T-helper 1 cell treated with Interleukin-12 subunit alpha and Interleukin-12 subunit beta and Interleukin-4 antibody, amounts not matched to agents 30 ng/mL and 1 ng/mL, for 36 hours (primary cell): ENCODE measurements at regions not wholly inside any gene's neighbourhood (a gene's known extent, or its start where the extent isn't known, plus 50 kb on each side); places are given as distances from the start of the nearest gene placed in this dataset.

ENCODE experiments used
- intact Hi-C: fragments of 100-400 bp; cut with micrococcal nuclease; formaldehyde crosslinking; loops from one replicate; pipeline ENCODE4 v1.15.1; 2024

DNA sequence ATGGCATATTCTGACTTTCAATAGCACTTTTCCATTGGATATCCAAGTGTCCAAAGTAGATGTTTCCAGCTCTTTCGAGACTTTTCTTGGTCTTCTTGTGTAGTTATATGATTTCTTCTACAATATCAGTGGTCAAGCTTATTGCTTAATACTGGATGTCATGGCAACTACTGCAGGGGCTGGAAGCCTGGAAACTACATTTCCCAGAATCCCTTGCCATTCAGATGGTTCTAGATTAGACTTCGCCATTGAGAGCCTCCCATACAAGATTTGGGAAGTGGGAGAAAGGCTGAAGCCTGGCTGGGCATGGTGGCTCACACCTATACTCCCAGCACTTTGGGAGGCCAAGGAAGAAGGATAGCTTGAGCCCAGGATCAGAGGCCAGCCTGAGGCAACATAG, 153.6 kb downstream of the C16orf95 start:
- intact Hi-C loops, result loop anchor here (5.0 kb wide), 1 partner anchor 606 kb away; the partner anchor contains the start of gene MTHFSD

DNA sequence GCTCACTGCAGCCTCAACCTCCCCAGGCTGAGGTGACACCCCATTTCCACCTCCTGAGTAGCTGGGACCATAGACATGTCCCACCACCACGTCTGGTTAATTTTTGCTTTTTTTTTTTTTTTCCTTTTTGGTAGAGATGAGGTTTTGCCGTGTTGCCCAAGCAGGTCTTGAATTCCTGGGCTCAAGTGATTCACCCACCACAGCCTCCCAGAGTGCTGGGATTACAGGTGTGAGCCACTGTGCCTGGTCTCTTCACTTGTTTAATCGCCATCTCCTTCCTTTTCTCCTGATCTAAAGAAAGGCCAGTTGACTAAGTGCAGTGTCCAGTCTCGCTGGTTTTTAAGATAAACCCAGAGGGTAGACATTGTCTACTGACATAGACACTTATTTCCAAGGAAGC, 152.0 kb downstream of the C16orf95 start:
- intact Hi-C loops, result no loop called here

GRCh38 chr16:87165885-87166284, 151.3 kb downstream of the C16orf95 start:
- intact Hi-C loops, result no loop called here

- intact Hi-C loops, result no loop called here
Observed at GRCh38 chr16:87166321-87166720, 150.9 kb downstream of the C16orf95 start.

DNA sequence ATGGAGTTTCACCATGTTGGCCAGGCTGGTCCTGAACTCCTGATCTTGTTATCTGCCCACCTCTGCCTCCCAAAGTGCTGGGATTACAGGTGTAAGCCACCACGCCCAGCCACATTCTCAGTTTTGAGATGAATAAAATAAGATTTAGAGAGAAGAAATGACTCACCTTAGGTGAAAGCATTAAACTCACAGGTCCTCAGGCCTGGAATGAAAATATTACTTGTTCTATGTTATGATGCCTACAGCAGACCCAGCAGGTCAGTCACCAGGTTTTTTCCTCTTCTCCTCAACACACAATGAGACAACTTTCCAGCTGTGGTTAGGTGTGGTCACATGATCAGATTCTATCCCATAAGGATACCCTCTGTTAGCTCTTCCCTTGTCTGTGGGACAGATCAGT, 150.3 kb downstream of the C16orf95 start:
- intact Hi-C loops, result no loop called here

GRCh38 chr16:87169509-87169995, 147.6 kb downstream of the C16orf95 start:
- intact Hi-C loops, result no loop called here

DNA sequence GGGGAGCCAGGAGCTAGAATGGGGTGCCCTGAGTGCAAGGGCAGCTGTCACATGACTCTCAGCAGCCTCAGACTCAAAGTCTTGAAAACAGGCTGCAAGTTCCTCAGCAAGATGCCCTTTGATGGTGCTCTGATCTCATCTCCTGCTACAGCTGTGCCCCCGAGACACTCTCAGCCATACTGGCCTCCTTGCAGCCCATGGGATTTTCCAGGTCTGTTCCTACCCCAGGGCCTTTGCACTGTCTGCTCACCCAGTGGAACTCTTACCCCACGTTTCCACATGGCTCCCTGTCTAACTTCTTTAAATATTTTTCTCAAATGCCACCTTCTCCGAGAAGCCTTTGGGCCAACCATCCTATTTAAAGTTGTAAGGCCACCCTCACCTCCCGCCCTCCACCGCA, 146.9 kb downstream of the C16orf95 start:
- intact Hi-C loops, result no loop called here

GRCh38 chr16:87171723-87172122, 145.5 kb downstream of the C16orf95 start:
- intact Hi-C loops, result no loop called here

DNA sequence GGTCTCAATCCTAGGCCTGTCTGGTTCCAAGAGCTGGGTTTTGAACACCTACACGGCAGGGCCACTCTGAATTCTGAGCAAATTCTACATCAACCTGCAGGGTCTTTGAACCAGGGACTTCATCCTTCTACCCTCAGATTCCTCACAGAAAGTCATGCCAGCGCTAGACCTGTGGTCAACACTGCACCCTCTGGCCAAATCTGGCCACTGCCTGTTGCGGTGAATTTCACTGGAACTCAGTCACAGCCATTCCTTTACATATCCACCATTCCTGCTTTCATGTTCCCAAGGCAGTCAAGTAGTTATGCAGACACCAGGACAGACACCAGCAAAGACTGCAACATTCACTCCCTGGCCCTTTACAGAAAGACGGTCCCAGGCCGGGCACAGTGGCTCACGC, 144.6 kb downstream of the C16orf95 start:
- intact Hi-C loops, result no loop called here

DNA sequence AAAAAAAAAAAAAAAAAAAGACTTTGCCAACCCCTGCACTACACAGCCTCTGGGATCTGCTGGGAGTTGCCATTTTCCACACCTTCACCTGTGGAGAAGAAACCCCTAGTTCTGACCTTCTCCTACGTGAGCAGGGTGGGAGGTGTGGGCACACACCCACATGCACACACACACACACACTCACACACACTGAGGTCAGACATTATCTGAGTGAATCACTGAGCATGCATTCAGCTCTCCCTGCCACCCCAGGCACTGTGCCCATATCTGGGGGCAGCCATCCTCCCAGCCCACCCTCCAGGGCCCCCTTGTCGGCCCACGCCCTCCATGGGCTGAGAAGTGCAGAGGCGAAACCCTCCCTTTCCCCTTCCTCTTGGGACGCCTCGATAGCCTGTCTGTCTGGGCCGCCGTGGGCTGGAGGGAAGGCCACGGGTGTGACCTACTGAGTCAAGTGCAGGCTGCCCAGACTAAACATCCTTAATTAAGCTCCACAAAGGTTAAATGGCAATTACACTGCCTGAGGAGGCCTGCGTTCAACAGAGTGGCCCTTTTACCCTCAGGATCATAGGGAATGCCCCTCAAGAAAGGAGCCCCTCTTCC, 143.8 kb downstream of the C16orf95 start:
- intact Hi-C loops, result no loop called here

DNA sequence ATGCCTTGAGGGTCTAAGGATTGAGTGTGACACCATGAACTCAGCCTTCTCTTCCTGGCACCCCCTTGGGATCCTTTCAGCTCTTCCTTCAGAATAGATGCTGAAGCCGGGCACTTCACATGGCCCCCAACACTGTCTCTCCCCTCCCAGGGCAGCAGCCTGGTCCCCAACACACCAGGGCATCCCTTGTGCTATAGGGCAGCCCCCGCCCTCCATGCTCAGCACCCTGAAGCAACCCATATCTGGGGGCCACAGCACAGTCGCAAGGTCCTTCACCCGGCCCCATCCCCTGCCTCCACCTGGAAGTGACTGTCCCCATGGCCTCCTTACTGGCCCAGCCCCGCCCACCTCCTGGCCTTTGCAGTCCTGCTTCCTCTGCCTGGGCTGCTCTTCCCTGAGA, 143.1 kb downstream of the C16orf95 start:
- intact Hi-C loops, result no loop called here

- intact Hi-C loops, result no loop called here
Observed at GRCh38 chr16:87176735-87177134, 140.5 kb downstream of the C16orf95 start.

GRCh38 chr16:87177673-87178072, 139.5 kb downstream of the C16orf95 start:
- intact Hi-C loops, result no loop called here

- intact Hi-C loops, result no loop called here
Observed at GRCh38 chr16:87178177-87178863, 138.9 kb downstream of the C16orf95 start.

- intact Hi-C loops, result no loop called here
Observed at GRCh38 chr16:87178977-87179376, 138.2 kb downstream of the C16orf95 start.

- intact Hi-C loops, result no loop called here
Observed at GRCh38 chr16:87180069-87180468, 137.1 kb downstream of the C16orf95 start.

- intact Hi-C loops, result no loop called here
Observed at GRCh38 chr16:87182759-87183158, 134.4 kb downstream of the C16orf95 start.

GRCh38 chr16:87183647-87184046, 133.5 kb downstream of the C16orf95 start:
- intact Hi-C loops, result no loop called here

- intact Hi-C loops, result no loop called here
Observed at GRCh38 chr16:87185308-87185707, 131.9 kb downstream of the C16orf95 start.

- intact Hi-C loops, result no loop called here
Observed at GRCh38 chr16:87185983-87186382, 131.2 kb downstream of the C16orf95 start.

DNA sequence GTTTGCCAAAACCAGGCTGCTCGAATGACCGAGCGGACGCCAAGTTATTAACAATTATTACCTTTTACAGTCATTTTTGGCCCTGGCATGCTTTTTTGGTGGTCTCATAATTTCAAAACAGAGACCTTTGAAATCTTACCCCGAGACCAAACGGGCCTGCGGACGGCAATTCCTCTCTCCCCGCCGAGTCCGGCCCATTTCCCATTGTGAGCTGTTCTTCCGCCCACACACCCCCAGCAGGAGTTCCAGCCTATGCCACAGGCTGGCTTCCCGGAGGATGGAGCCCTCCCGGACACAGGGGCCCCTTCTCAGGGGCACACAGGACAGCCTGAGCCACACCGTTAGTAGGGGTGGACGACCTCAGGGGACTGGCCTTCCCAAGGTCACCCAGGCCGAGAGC, 130.7 kb downstream of the C16orf95 start:
- intact Hi-C loops, result no loop called here

- intact Hi-C loops, result no loop called here
Observed at GRCh38 chr16:87186876-87187533, 130.2 kb downstream of the C16orf95 start.

GRCh38 chr16:87188104-87188503, 129.1 kb downstream of the C16orf95 start:
- intact Hi-C loops, result no loop called here
